WTC11 (cell line): ENCODE measurements at regions not wholly inside any gene's neighbourhood (a gene's known extent, or its start where the extent isn't known, plus 50 kb on each side); places are given as distances from the start of the nearest gene placed in this dataset.

Source experiments
- FOXK1 ChIP-seq: sonication (generic); formaldehyde crosslinking; IDR thresholded peaks from 2 replicates; pipeline ENCODE4 v1.8.0; 2022; ENCODE audit warnings: mild to moderate bottlenecking, moderate library complexity, missing genetic modification reagents
- JUN ChIP-seq: sonication (generic); formaldehyde crosslinking; IDR thresholded peaks from 2 replicates; pipeline ENCODE4 v1.8.0; 2023; ENCODE audit warnings: mild to moderate bottlenecking, missing genetic modification reagents

- TF ChIP-seq JUN, result no peak
- no peak for TF ChIP-seq FOXK1 (CRISPR knock-in tag)
Observed at GRCh38 chrX:117093319-117093718, 630.5 kb upstream of the CT83 start.
